Prostate gland (tissue), 2 donors: ENCODE measurements at regions not wholly inside any gene's neighbourhood (a gene's known extent, or its start where the extent isn't known, plus 50 kb on each side); places are given as distances from the start of the nearest gene placed in this dataset.

Experiments used
- DNase-seq: peaks from one replicate; pipeline ENCODE4 v3.0.0-alpha.2; 2019; ENCODE audit warnings: low spot score
- H3K27ac ChIP-seq, 2 donors: fragments of 200-600 bp; sonication (generic); 2 replicates each; pipeline ENCODE4 v1.5.1; 2017 to 2019
- H3K27me3 ChIP-seq: fragments of 200-600 bp; sonication (generic); replicated peaks from 2 replicates; pipeline ENCODE4 v1.5.1; 2019; ENCODE audit not compliant: insufficient read depth
- H3K36me3 ChIP-seq, 2 donors: fragments of 200-600 bp; sonication (generic); 1 replicate in 1 of 2; 2 replicates in 1 of 2; pipeline versions ENCODE4 v1.5.1 to v1.8.1; 2017 to 2019
- H3K4me1 ChIP-seq: fragments of 200-600 bp; sonication (generic); replicated peaks from 2 replicates; pipeline ENCODE4 v1.5.1; 2019
- H3K4me3 ChIP-seq, 2 donors: fragments of 200-600 bp; sonication (generic); 2 replicates each; pipeline ENCODE4 v1.5.1; 2017 to 2019
- H3K9me3 ChIP-seq: fragments of 200-600 bp; sonication (generic); 2 replicates; pipeline ENCODE4 v1.5.1; 2017
- CTCF ChIP-seq, 4 experiments: fragments of 200-600 bp in 2 of 4; fragments of 450-650 bp in 2 of 4; sonication (generic) in 2 of 4; IDR thresholded peaks; 1 replicate in 3 of 4; 2 replicates in 1 of 4; pipeline ENCODE4 v1.5.1; 2016 to 2019; ENCODE audit warnings: antibody characterized with exemption in 4 of 4, mild to moderate bottlenecking in 2 of 4, moderate library complexity in 2 of 4
- POLR2A ChIP-seq: fragments of 450-650 bp; IDR thresholded peaks from one replicate; pipeline ENCODE4 v1.6.1; 2016; ENCODE audit warnings: antibody characterized with exemption, mild to moderate bottlenecking
- POLR2AphosphoS5 ChIP-seq: sonication (generic); formaldehyde crosslinking; IDR thresholded peaks from one replicate; pipeline ENCODE4 v1.6.1; 2017; ENCODE audit warnings: antibody characterized with exemption
- WGBS: methylation state at CpG from one replicate; pipeline ENCODE4 v1.1.5; 2018; 5-methylcytosine and 5-hydroxymethylcytosine counted together
- intact Hi-C: fragments of 100-400 bp; cut with DNase I; formaldehyde crosslinking; loops from one replicate; pipeline ENCODE4 v1.14.2; 2022

GRCh38 chr12:59166457-59166856 lies 246.2 kb upstream of the LRIG3 start:
- no peaks in the 10 kb centered on the region for H3K27me3 ChIP-seq
- H3K36me3 ChIP-seq = no peaks in the 10 kb centered on the region
- 34% methylated on average over 1 of the region's 1 CpG for WGBS
- no peaks in the 10 kb centered on the region for H3K9me3 ChIP-seq
- no peaks in the 10 kb centered on the region for H3K4me1 ChIP-seq
- H3K27ac ChIP-seq = no peak overlapping the region
- DNase-seq = no peak
- intact Hi-C loops = loop anchor here (10.0 kb wide), 1 partner anchor 1182 kb away; no protein-coding TSS in a partner anchor
- H3K4me3 ChIP-seq = no peak overlapping the region
- TF ChIP-seq POLR2A (no peak), POLR2AphosphoS5 (no peak)

- H3K27me3 ChIP-seq = no peaks in the 10 kb centered on the region
- H3K36me3 ChIP-seq = no peaks in the 10 kb centered on the region
- intact Hi-C loops = loop anchor here (10.0 kb wide), 1 partner anchor 1180 kb away; no protein-coding TSS in a partner anchor
- no peaks in the 10 kb centered on the region for H3K9me3 ChIP-seq
- H3K4me3 ChIP-seq = no peak overlapping the region
- H3K4me1 ChIP-seq = no peaks in the 10 kb centered on the region
- no peak for DNase-seq
- peak in 3 of 4 experiments; percentile 35 to 49 (median 47) for TF ChIP-seq CTCF (IDR thresholded peaks at IDR 0.05)
- TF ChIP-seq POLR2A = no peak
- no peak for TF ChIP-seq POLR2AphosphoS5
- WGBS = 16% methylated on average over 4 of the region's 4 CpGs
- no peak overlapping the region for H3K27ac ChIP-seq
Observed at GRCh38 chr12:59164991-59165718, 244.9 kb upstream of the LRIG3 start.

GRCh38 chr12:59164226-59164625 lies 243.9 kb upstream of the LRIG3 start:
- H3K27me3 ChIP-seq = no peaks in the 10 kb centered on the region
- TF ChIP-seq POLR2A (no peak), CTCF (IDR thresholded peaks at IDR 0.05) (no peak), POLR2AphosphoS5 (no peak)
- no peaks in the 10 kb centered on the region for H3K4me1 ChIP-seq
- H3K27ac ChIP-seq = no peak overlapping the region
- no peak overlapping the region for H3K4me3 ChIP-seq
- H3K9me3 ChIP-seq = no peaks in the 10 kb centered on the region
- H3K36me3 ChIP-seq = no peaks in the 10 kb centered on the region
- intact Hi-C loops = loop anchor here (10.0 kb wide), 1 partner anchor 1179 kb away; no protein-coding TSS in a partner anchor
- no peak for DNase-seq

GRCh38 chr12:59158681-59159080 lies 238.4 kb upstream of the LRIG3 start:
- Histone ChIP-seq H3K9me3 (no peaks in the 10 kb centered on the region), H3K27ac (no peak overlapping the region), H3K27me3 (no peaks in the 10 kb centered on the region), H3K4me3 (no peak overlapping the region), H3K4me1 (no peaks in the 10 kb centered on the region), H3K36me3 (no peaks in the 10 kb centered on the region)
- WGBS = 94% methylated on average over 4 of the region's 4 CpGs
- TF ChIP-seq CTCF (IDR thresholded peaks at IDR 0.05) = no peak
- TF ChIP-seq POLR2AphosphoS5 = no peak
- no peak for TF ChIP-seq POLR2A
- intact Hi-C loops = no loop called here
- DNase-seq = no peak

GRCh38 chr12:59158066-59158465 lies 237.8 kb upstream of the LRIG3 start:
- TF ChIP-seq CTCF (IDR thresholded peaks at IDR 0.05) = no peak
- no peak for TF ChIP-seq POLR2A
- TF ChIP-seq POLR2AphosphoS5 = no peak

More at GRCh38 chr12:59158066-59158465, 237.8 kb upstream of the LRIG3 start:
- whole genome bisulfite sequencing = 81% methylated on average over 3 of the region's 3 CpGs
- Histone ChIP-seq H3K4me1 (no peaks in the 10 kb centered on the region), H3K9me3 (no peaks in the 10 kb centered on the region), H3K27ac (no peak overlapping the region), H3K4me3 (no peak overlapping the region), H3K27me3 (no peaks in the 10 kb centered on the region), H3K36me3 (no peaks in the 10 kb centered on the region)
- intact Hi-C loops = no loop called here
- no peak for DNase-seq
